H9 (cell line): ENCODE measurements at regions not wholly inside any gene's neighbourhood (a gene's known extent, or its start where the extent isn't known, plus 50 kb on each side); places are given as distances from the start of the nearest gene placed in this dataset.

ENCODE experiments used
- DNase-seq: peaks from one replicate; pipeline ENCODE4 v3.0.0-alpha.2; 2017
- H2AFZ ChIP-seq: one replicate; pipeline ENCODE4 v1.6.1; 2013; ENCODE audit warnings: mild to moderate bottlenecking, low read length, control low read depth, moderate library complexity
- H2AK5ac ChIP-seq: 2 replicates; pipeline ENCODE4 v1.6.1; 2013; ENCODE audit warnings: low read length, control low read depth, mixed read lengths; ENCODE audit not compliant: insufficient read length
- H2BK120ac ChIP-seq: one replicate; pipeline ENCODE4 v1.6.1; 2013; ENCODE audit warnings: low read depth, mild to moderate bottlenecking, low read length, control low read depth, inconsistent platforms; ENCODE audit not compliant: poor library complexity, severe bottlenecking
- H2BK12ac ChIP-seq: 2 replicates; pipeline ENCODE4 v1.6.1; 2013; ENCODE audit warnings: low read length, control low read depth, mixed read lengths, low read depth; ENCODE audit not compliant: insufficient read length
- H2BK15ac ChIP-seq: 2 replicates; pipeline ENCODE4 v1.6.1; 2013; ENCODE audit warnings: low read depth, low read length, control low read depth
- H2BK20ac ChIP-seq: one replicate; pipeline ENCODE4 v1.6.1; 2013; ENCODE audit warnings: low read depth, mild to moderate bottlenecking, low read length, control low read depth, inconsistent platforms; ENCODE audit not compliant: poor library complexity, severe bottlenecking
- H2BK5ac ChIP-seq: 2 replicates; pipeline ENCODE4 v1.6.1; 2013; ENCODE audit warnings: low read length, control low read depth, mixed read lengths; ENCODE audit not compliant: insufficient read length
- H3K14ac ChIP-seq: 2 replicates; pipeline ENCODE4 v1.6.1; 2013; ENCODE audit warnings: low read length, control low read depth; ENCODE audit not compliant: insufficient read depth
- H3K18ac ChIP-seq: 2 replicates; pipeline ENCODE4 v1.6.1; 2013; ENCODE audit warnings: low read depth, mild to moderate bottlenecking, mixed read lengths, low read length, control low read depth; ENCODE audit not compliant: insufficient read length
- H3K23ac ChIP-seq: 2 replicates; pipeline ENCODE4 v1.6.1; 2013; ENCODE audit warnings: low read length, control low read depth, mixed read lengths, low read depth; ENCODE audit not compliant: insufficient read length
- H3K23me2 ChIP-seq: 2 replicates; pipeline ENCODE4 v1.6.1; 2013; ENCODE audit warnings: low read depth, mild to moderate bottlenecking, mixed read lengths, low read length, control low read depth; ENCODE audit not compliant: insufficient read length, poor library complexity, severe bottlenecking
- H3K27ac ChIP-seq: 2 replicates; pipeline ENCODE4 v1.5.1; 2013; ENCODE audit warnings: low read length, control low read depth, mixed read lengths, low read depth; ENCODE audit not compliant: insufficient read length
- H3K27me3 ChIP-seq: 2 replicates; pipeline ENCODE4 v1.6.1; 2013; ENCODE audit warnings: low read length, control low read depth, inconsistent platforms; ENCODE audit not compliant: insufficient read depth
- H3K4ac ChIP-seq: 2 replicates; pipeline ENCODE4 v1.6.1; 2013; ENCODE audit warnings: low read depth, mild to moderate bottlenecking, control low read depth, inconsistent platforms, low read length, moderate library complexity
- H3K4me1 ChIP-seq: 2 replicates; pipeline ENCODE4 v1.6.1; 2013; ENCODE audit warnings: low read length, control low read depth, inconsistent platforms; ENCODE audit not compliant: insufficient read depth
- H3K4me2 ChIP-seq: 2 replicates; pipeline ENCODE4 v1.6.1; 2013; ENCODE audit warnings: low read length, control low read depth, mixed read lengths; ENCODE audit not compliant: insufficient read length, insufficient read depth
- H3K56ac ChIP-seq: 2 replicates; pipeline ENCODE4 v1.6.1; 2013; ENCODE audit warnings: low read depth, mild to moderate bottlenecking, mixed read lengths, low read length, control low read depth; ENCODE audit not compliant: insufficient read length
- H3K79me1 ChIP-seq: 2 replicates; pipeline ENCODE4 v1.6.1; 2013; ENCODE audit warnings: low read depth, mild to moderate bottlenecking, moderate library complexity, low read length, control low read depth, inconsistent platforms; ENCODE audit not compliant: insufficient read depth, poor library complexity, severe bottlenecking
- H3K79me2 ChIP-seq: 2 replicates; pipeline ENCODE4 v1.6.1; 2013; ENCODE audit warnings: low read length, control low read depth, inconsistent platforms; ENCODE audit not compliant: insufficient read depth
- H3K9ac ChIP-seq: 2 replicates; pipeline ENCODE4 v1.6.1; 2013; ENCODE audit warnings: low read length, control low read depth, mixed read lengths; ENCODE audit not compliant: insufficient read length; ENCODE audit errors: extremely low read depth
- H3K9me3 ChIP-seq: one replicate; pipeline ENCODE4 v1.6.1; 2013; ENCODE audit warnings: low read depth, low read length, inconsistent platforms; ENCODE audit not compliant: control insufficient read depth
- H3T11ph ChIP-seq: one replicate; pipeline ENCODE4 v1.6.1; 2013; ENCODE audit warnings: mild to moderate bottlenecking, low read length, control low read depth, inconsistent platforms
- H4K20me1 ChIP-seq: one replicate; pipeline ENCODE4 v1.6.1; 2013; ENCODE audit not compliant: control insufficient read depth, insufficient read length, insufficient read depth
- H4K5ac ChIP-seq: 2 replicates; pipeline ENCODE4 v1.6.1; 2013; ENCODE audit warnings: low read depth, mild to moderate bottlenecking, mixed read lengths, low read length, control low read depth; ENCODE audit not compliant: insufficient read length
- H4K8ac ChIP-seq: replicated peaks from 2 replicates; pipeline ENCODE4 v1.6.1; 2013; ENCODE audit warnings: low read length, control low read depth, mixed read lengths, low read depth; ENCODE audit not compliant: insufficient read length
- H4K91ac ChIP-seq: 2 replicates; pipeline ENCODE4 v1.6.1; 2013; ENCODE audit warnings: low read depth, mild to moderate bottlenecking, moderate library complexity, mixed read lengths, low read length, control low read depth; ENCODE audit not compliant: insufficient read length
- H3K27ac Mint-ChIP-seq, 3 experiments: 2 replicates in 2 of 3; 3 replicates in 1 of 3; pipeline ENCODE4 v1.8.0; 2020 to 2021; ENCODE audit warnings: mixed read lengths in 3 of 3, mild to moderate bottlenecking in 1 of 3, moderate library complexity in 1 of 3
- H3K27me3 Mint-ChIP-seq: 2 replicates; pipeline ENCODE4 v1.8.0; 2021; ENCODE audit warnings: low read depth, mild to moderate bottlenecking, moderate library complexity, mixed read lengths
- H3K36me3 Mint-ChIP-seq, 3 experiments: 2 replicates in 2 of 3; 3 replicates in 1 of 3; pipeline ENCODE4 v1.8.0; 2020 to 2021; ENCODE audit warnings: low read depth in 3 of 3, mixed read lengths in 3 of 3; ENCODE audit not compliant: insufficient read depth in 1 of 3
- H3K4me1 Mint-ChIP-seq, 2 experiments: 2 replicates each; pipeline ENCODE4 v1.8.0; 2020; ENCODE audit warnings: mixed read lengths in 2 of 2
- H3K4me3 Mint-ChIP-seq, 2 experiments: 2 replicates in 1 of 2; 3 replicates in 1 of 2; pipeline ENCODE4 v1.8.0; 2020 to 2021; ENCODE audit warnings: mild to moderate bottlenecking in 2 of 2, mixed read lengths in 2 of 2, moderate library complexity in 1 of 2
- H3K9me3 Mint-ChIP-seq, 2 experiments: 2 replicates in 1 of 2; 3 replicates in 1 of 2; pipeline ENCODE4 v1.8.0; 2020; ENCODE audit warnings: mild to moderate bottlenecking in 2 of 2, mixed read lengths in 2 of 2, moderate library complexity in 1 of 2
- WGBS: extraction: QIAGEN DNeasy Blood & Tissue Kit; methylation state at CpG from one replicate; pipeline ENCODE4 v1.1.7; 2013; ENCODE audit warnings: missing lambda C conversion rate, low lambda C conversion rate, mixed read lengths; ENCODE audit not compliant: insufficient read length; ENCODE audit errors: extremely low coverage; 5-methylcytosine and 5-hydroxymethylcytosine counted together
- TF ChIP-seq, protein P1 (sequence below): fragments of 200-600 bp; sonication (generic); conservative IDR thresholded peaks from 3 replicates; pipeline ENCODE4 v1.8.0; 2021; ENCODE audit warnings: antibody characterized with exemption, mild to moderate bottlenecking

DNA sequence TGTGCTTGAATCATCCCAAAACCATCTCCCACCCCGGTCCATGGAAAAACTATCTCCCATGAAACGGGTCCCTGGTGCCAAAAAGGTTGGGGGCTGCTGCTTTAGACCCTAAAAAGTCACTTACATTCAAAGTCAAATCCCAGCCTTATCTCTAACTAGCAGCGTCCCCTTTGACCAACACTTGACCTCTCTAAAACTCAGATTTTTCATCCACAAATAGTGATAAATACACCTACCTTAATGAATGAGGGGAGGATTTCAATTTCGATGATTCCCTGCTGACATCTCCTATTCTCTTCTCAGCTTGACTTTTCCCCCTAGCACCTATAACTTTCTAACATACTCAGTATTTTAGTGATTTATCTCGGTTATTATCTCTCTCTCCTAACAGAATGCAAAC is 137.3 kb downstream of the BTG1 start:
- H3K27me3 Mint-ChIP-seq, result no peaks in the 10 kb centered on the region; the same call in 1 of the 2 replicates
- Histone ChIP-seq H2BK12ac (no peak overlapping the region), H2AFZ (no peak overlapping the region), H3T11ph (no peak overlapping the region), H4K20me1 (no peaks in the 10 kb centered on the region), H3K9me3 (no peaks in the 10 kb centered on the region), H3K79me1 (no peaks in the 10 kb centered on the region), H3K27ac (no peak overlapping the region), H2AK5ac (no peak overlapping the region), H3K23ac (no peak overlapping the region), H3K27me3 (no peaks in the 10 kb centered on the region), H4K91ac (no peak overlapping the region), H2BK120ac (no peak overlapping the region), H3K79me2 (no peaks in the 10 kb centered on the region), H3K4me2 (no peak overlapping the region), H3K23me2 (no peaks in the 10 kb centered on the region), H3K18ac (no peak overlapping the region), H3K4me1 (no peaks in the 10 kb centered on the region; the same call in 1 of the 2 replicates), H3K9ac (no peak overlapping the region), H2BK20ac (no peak overlapping the region), H4K8ac (no peak overlapping the region), H2BK15ac (no peak overlapping the region), H2BK5ac (no peak overlapping the region), H3K56ac (no peak overlapping the region), H3K14ac (no peak overlapping the region), H4K5ac (no peak overlapping the region), H3K4ac (no peak overlapping the region)
- H3K4me3 Mint-ChIP-seq, result no peak overlapping the region
- H3K9me3 Mint-ChIP-seq, result no peaks in the 10 kb centered on the region
- H3K4me1 Mint-ChIP-seq, result peaks cover 5 to 6% of the 10 kb centered on the region in 2 experiments
- TF ChIP-seq, protein P1, sequence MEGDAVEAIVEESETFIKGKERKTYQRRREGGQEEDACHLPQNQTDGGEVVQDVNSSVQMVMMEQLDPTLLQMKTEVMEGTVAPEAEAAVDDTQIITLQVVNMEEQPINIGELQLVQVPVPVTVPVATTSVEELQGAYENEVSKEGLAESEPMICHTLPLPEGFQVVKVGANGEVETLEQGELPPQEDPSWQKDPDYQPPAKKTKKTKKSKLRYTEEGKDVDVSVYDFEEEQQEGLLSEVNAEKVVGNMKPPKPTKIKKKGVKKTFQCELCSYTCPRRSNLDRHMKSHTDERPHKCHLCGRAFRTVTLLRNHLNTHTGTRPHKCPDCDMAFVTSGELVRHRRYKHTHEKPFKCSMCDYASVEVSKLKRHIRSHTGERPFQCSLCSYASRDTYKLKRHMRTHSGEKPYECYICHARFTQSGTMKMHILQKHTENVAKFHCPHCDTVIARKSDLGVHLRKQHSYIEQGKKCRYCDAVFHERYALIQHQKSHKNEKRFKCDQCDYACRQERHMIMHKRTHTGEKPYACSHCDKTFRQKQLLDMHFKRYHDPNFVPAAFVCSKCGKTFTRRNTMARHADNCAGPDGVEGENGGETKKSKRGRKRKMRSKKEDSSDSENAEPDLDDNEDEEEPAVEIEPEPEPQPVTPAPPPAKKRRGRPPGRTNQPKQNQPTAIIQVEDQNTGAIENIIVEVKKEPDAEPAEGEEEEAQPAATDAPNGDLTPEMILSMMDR, result no peak
- no peak overlapping the region for H3K27ac Mint-ChIP-seq
- no peaks in the 10 kb centered on the region for H3K36me3 Mint-ChIP-seq
- no peak for DNase-seq
- WGBS, result no CpG with 5 or more reads among the region's 5 CpGs
